ENCODE measurements at regions not wholly inside any gene's neighbourhood (a gene's known extent, or its start where the extent isn't known, plus 50 kb on each side); places are given as distances from the start of the nearest gene placed in this dataset.
A peak's percentile ranks its signal among the peaks of the same experiment; 100 is the strongest.
"Not testable (repeated sequence)": the region's sequence is repeated elsewhere in the genome, so short reads cannot be mapped to it uniquely, and the experiment has no call there.

DNA sequence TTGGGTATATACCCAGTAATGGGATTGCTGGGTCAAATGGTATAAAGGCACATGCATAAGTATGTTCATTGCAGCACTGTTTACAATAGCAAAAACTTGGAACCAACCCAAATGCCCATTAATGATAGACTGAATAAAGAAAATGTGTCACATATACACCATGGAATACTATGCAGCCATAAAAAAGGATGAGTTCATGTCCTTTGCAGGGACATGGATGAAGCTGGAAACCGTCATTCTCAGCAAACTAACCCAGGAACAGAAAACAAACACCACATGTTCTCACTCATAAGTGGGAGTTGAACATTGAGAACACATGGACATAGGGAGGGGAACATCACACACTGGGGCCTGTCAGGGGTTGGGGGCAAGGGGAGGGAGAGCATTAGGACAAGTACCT, 224.5 kb upstream of the KIAA1217 start:
- not testable (repeated sequence) for H3K9ac ChIP-seq (ENCODE audit: low read depth, low read length); H3K27me3 ChIP-seq (ENCODE audit: insufficient read depth, low read length); H3K36me3 ChIP-seq (ENCODE audit: insufficient read depth, low read length); H3K9me3 ChIP-seq (ENCODE audit: insufficient read depth, low read depth, low read length); H3K27ac ChIP-seq (ENCODE audit: low read depth, low read length); H3K4me3 ChIP-seq (ENCODE audit: low read length); H3K4me1 ChIP-seq (ENCODE audit: insufficient read depth, low read length)
- no CpG with 5 or more reads among the region's 1 CpG for WGBS

DNA sequence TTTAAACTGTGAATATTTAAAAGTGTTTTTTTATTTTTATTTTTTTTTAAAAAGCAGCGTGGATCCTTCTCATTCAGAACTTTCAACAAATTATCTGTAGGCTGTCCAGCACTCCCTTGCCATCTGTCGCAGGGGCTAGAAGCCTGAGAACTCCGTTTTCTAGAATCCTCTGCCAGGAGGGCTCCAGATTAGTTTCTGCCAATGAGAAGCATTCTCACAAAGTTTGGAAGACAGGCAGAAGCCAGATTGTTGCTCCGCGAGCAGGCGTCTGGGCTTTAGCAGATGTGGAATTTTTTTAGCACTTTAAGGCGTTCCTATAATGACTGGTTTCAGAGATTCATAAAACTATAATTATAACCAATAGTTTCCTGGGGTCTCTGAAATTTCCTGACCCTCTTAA, 220.9 kb upstream of the KIAA1217 start:
- H3K9ac ChIP-seq (ENCODE audit: low read depth, low read length): no peak overlapping the region
- H3K27me3 ChIP-seq (ENCODE audit: insufficient read depth, low read length): no peaks in the 10 kb centered on the region
- no peak overlapping the region for H3K27ac ChIP-seq (ENCODE audit: low read depth, low read length)
- 95% methylated on average over 7 of the region's 7 CpGs for whole genome bisulfite sequencing
- no peaks in the 10 kb centered on the region for H3K9me3 ChIP-seq (ENCODE audit: insufficient read depth, low read depth, low read length)
- no peaks in the 10 kb centered on the region for H3K36me3 ChIP-seq (ENCODE audit: insufficient read depth, low read length)
- H3K4me3 ChIP-seq (ENCODE audit: low read length): no peak overlapping the region
- no peaks in the 10 kb centered on the region for H3K4me1 ChIP-seq (ENCODE audit: insufficient read depth, low read length)

DNA sequence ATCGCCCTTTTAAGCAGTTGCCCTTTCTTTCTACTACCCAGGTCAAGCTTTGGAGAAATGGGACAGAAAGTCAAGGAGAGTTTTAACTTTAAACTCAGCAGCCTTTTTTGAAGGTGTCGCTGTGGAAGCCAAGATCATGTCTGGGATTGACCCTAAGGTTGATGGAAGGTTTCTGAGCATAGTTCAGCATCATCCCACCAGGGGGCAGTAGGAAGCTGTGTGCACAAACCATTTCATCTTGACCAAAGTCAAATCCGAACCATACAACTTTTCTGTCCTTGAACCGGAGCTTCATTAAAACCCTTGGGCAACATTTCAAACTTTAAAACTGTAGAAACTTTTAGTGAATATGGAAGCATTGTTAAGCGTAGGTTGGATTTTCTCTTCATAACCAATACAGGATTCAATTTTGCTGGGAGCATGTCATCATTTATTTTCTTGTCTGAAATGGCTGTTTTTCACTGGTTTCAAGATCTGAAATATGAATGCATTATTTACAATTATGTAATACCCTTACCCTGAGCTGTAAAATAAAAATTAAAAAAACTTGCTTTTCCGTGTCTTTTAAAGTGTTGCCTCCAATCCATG, 214.4 kb upstream of the KIAA1217 start:
- H3K27ac ChIP-seq (ENCODE audit: low read depth, low read length): no peak overlapping the region
- no peaks in the 10 kb centered on the region for H3K4me1 ChIP-seq (ENCODE audit: insufficient read depth, low read length)
- no peak overlapping the region for H3K9ac ChIP-seq (ENCODE audit: low read depth, low read length)
- 76% methylated on average over 5 of the region's 6 CpGs for WGBS
- H3K36me3 ChIP-seq (ENCODE audit: insufficient read depth, low read length): no peaks in the 10 kb centered on the region
- H3K27me3 ChIP-seq (ENCODE audit: insufficient read depth, low read length): no peaks in the 10 kb centered on the region
- no peaks in the 10 kb centered on the region for H3K9me3 ChIP-seq (ENCODE audit: insufficient read depth, low read depth, low read length)
- H3K4me3 ChIP-seq (ENCODE audit: low read length): no peak overlapping the region

DNA sequence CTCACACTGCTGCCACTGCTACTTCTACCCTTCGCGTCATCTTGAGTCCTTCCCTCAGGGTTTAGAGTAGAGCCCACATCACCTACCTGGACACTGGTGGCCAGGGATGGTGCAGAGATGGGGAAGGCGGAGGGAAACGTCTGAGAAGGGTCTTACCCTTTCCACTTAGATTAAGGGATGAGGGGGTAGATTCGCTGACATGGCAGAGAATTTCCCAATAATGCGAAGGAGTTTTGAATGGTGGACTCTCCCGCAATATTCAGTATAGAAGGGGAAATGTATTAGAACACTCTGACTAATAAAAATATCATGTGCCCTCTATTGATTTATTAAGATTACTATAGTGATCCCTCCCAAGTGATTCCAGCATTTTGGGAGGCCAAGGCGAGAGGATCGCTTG, 209.5 kb upstream of the KIAA1217 start:
- H3K9me3 ChIP-seq (ENCODE audit: insufficient read depth, low read depth, low read length): no peaks in the 10 kb centered on the region
- H3K4me1 ChIP-seq (ENCODE audit: insufficient read depth, low read length): no peaks in the 10 kb centered on the region
- H3K36me3 ChIP-seq (ENCODE audit: insufficient read depth, low read length): no peaks in the 10 kb centered on the region
- no peaks in the 10 kb centered on the region for H3K27me3 ChIP-seq (ENCODE audit: insufficient read depth, low read length)
- H3K27ac ChIP-seq (ENCODE audit: low read depth, low read length): no peak overlapping the region
- no peak overlapping the region for H3K9ac ChIP-seq (ENCODE audit: low read depth, low read length)
- H3K4me3 ChIP-seq (ENCODE audit: low read length): no peak overlapping the region
- WGBS: 100% methylated on average over 9 of the region's 9 CpGs

DNA sequence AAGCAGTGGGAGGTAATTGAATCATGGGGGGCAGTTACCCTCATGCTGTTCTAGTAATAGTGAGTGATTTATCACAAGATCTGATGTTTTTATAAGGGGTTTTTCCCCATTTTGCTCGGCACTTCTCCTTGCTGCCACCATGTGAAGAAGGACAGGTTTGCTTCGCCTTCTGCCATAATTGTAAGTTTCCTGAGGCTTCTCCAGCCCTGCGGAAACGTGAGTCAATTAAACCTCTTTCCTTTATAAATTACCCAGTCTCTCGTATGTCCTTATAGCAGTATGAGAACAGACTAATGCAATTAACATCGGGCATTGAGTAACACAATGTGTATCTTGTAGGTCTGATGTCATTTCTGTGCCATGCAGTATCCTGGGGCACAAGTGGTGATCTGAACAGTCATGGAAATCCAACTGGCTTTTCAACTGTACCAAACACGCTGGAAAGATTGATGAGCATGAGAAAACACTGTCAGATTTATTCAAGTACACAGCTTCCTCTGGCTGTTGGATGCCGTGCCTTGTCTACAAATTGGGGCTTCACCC, 208.6 kb upstream of the KIAA1217 start:
- no peaks in the 10 kb centered on the region for H3K36me3 ChIP-seq (ENCODE audit: insufficient read depth, low read length)
- H3K9ac ChIP-seq (ENCODE audit: low read depth, low read length): no peak overlapping the region
- H3K27me3 ChIP-seq (ENCODE audit: insufficient read depth, low read length): no peaks in the 10 kb centered on the region
- 81% methylated on average over 8 of the region's 8 CpGs for WGBS
- H3K4me3 ChIP-seq (ENCODE audit: low read length): no peak overlapping the region
- H3K9me3 ChIP-seq (ENCODE audit: insufficient read depth, low read depth, low read length): no peaks in the 10 kb centered on the region
- no peaks in the 10 kb centered on the region for H3K4me1 ChIP-seq (ENCODE audit: insufficient read depth, low read length)
- H3K27ac ChIP-seq (ENCODE audit: low read depth, low read length): no peak overlapping the region

DNA sequence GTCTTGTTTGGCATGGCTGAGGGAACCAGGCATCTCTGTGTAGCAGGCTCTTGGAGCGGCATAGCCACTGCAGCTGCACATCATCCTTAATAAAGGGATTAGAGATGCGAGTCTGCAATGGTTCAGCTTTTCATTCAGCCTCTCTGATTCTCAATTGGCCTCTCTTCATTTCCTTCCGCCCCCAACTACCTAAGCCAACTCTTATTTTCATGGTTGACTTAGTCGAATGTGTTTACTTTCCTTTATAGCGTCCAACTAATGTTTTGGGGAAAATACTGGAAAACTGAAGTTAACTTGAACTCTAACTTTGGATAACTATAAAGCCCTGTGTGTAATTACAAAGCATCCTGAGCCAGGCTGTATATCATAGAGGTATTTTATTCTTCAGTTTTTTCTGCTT, 202.2 kb upstream of the KIAA1217 start:
- Histone ChIP-seq H3K27me3 (ENCODE audit: insufficient read depth, low read length) (no peaks in the 10 kb centered on the region), H3K4me3 (ENCODE audit: low read length) (no peak overlapping the region), H3K4me1 (ENCODE audit: insufficient read depth, low read length) (peaks cover 17% of the 10 kb centered on the region; the same call in 1 of the 2 replicates), H3K9me3 (ENCODE audit: insufficient read depth, low read depth, low read length) (no peaks in the 10 kb centered on the region), H3K27ac (ENCODE audit: low read depth, low read length) (no peak overlapping the region), H3K36me3 (ENCODE audit: insufficient read depth, low read length) (no peaks in the 10 kb centered on the region), H3K9ac (ENCODE audit: low read depth, low read length) (no peak overlapping the region)
- 89% methylated on average over 5 of the region's 5 CpGs for WGBS

DNA sequence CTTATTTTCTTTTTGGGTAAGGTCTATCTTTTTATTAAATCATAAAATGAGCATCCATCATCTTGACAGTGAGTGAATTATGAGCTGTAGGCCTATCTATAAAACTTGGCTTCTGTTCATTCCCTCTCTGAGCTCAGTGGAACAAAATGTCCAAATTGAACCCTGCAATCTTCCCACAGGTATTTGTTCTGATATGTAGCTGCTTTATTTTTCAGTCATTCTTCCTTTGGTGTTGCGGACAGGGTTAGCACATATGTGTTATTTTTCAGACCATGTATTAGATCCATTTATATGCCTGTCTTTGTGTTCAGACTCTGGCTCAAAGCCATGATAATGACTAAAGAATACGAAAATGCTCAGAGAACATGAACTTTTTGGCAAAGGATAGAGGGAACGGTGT, 201.6 kb upstream of the KIAA1217 start:
- no peak overlapping the region for H3K27ac ChIP-seq (ENCODE audit: low read depth, low read length)
- H3K4me3 ChIP-seq (ENCODE audit: low read length): no peak overlapping the region
- H3K27me3 ChIP-seq (ENCODE audit: insufficient read depth, low read length): no peaks in the 10 kb centered on the region
- H3K36me3 ChIP-seq (ENCODE audit: insufficient read depth, low read length): no peaks in the 10 kb centered on the region
- no peaks in the 10 kb centered on the region for H3K9me3 ChIP-seq (ENCODE audit: insufficient read depth, low read depth, low read length)
- H3K4me1 ChIP-seq (ENCODE audit: insufficient read depth, low read length): peaks cover 23% of the 10 kb centered on the region; the same call in 1 of the 2 replicates
- 98% methylated on average over 3 of the region's 3 CpGs for WGBS
- no peak overlapping the region for H3K9ac ChIP-seq (ENCODE audit: low read depth, low read length)

DNA sequence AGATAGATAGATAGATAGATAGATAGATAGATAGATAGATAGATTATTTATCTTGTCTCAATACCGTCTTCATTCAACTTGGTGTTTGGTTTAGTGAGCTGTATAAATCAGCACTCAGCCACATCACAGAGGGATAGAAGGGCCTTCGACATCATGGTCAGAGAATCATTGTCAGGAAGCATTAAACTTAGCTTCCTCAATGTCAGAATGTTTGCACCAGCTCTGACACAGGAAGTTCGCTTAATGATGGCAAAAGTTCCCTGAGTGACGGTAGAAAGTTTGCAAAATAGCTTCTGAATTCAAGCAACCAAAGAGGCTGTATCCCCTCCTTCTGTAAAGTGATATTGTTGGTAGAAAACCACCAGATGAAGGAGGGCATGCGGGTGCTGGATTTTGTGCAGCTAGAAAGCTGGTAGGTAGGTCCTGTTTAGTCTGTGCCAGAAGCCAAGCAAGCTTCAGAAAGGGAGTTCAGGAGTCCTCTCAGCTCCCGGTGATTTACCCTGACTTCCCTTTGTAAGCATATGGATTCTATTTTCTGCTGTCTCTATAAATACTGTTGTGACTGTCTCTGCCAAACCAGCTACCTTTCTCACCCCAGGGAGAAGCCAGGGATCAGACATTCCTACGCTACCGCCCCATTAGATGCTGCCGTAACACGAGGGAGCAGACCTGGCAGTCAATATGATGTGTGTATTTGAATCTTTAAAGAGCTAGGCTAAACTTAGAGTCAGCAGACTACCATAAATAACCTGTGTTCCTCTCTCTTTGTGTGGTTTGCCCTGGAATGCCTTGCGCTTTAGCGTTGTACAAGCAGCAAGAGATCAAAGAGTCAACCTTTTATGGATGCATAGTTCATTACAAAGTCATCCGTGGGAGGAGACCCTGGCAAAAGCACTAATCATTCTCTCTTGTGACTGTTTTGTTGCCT, 200.5 kb upstream of the KIAA1217 start:
- Histone ChIP-seq H3K9ac (ENCODE audit: low read depth, low read length) (peak overlapping the region; percentile 11; the same call in 1 of the 2 replicates), H3K9me3 (ENCODE audit: insufficient read depth, low read depth, low read length) (no peaks in the 10 kb centered on the region), H3K27ac (ENCODE audit: low read depth, low read length) (no peak overlapping the region; the same call in 1 of the 2 replicates), H3K36me3 (ENCODE audit: insufficient read depth, low read length) (no peaks in the 10 kb centered on the region), H3K27me3 (ENCODE audit: insufficient read depth, low read length) (no peaks in the 10 kb centered on the region), H3K4me1 (ENCODE audit: insufficient read depth, low read length) (peaks cover 30% of the 10 kb centered on the region; the same call in 1 of the 2 replicates), H3K4me3 (ENCODE audit: low read length) (no peak overlapping the region)
- 63% methylated on average over 13 of the region's 13 CpGs for WGBS

DNA sequence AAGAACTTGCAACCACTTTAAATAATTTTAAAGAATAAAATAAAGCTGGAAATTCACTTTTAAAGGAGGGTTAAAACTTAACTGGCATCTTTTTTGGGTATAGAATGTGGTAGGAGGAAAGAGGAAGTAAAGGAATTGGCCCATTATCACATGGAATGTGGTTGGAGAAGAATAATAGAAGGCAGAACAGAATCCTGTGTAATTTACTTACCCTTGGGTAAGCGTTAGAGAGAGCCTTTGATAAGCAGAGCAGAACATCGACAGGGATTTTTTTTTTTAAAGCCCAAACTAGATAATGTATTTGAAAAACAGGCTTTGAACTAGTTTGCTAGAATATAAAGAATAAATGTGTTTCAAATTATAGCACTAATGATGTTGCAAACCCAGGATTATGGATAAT, 199.8 kb upstream of the KIAA1217 start:
- H3K4me1 ChIP-seq (ENCODE audit: insufficient read depth, low read length): peaks cover 30% of the 10 kb centered on the region; the same call in 1 of the 2 replicates

DNA sequence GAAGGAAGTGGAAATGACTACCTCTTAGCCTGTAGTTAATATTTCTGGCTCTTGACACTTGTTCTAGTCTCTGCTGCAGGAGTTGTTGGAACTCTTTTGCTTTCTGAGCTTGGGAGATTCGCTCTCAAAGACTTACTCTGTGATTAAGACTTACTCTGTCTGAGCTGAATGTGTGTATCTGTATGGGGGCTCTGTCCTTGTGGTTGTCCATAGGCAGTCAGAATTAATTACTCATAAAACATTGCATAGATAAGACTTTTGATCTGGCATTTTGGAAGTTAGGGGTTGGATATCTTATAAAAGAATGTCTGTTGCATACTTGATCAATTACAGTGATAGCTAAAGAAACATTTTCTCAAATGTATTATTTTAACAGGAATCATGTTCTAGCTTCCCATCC, 199.2 kb upstream of the KIAA1217 start:
- Histone ChIP-seq H3K4me1 (ENCODE audit: insufficient read depth, low read length) (peaks cover 30% of the 10 kb centered on the region; the same call in 1 of the 2 replicates), H3K9ac (ENCODE audit: low read depth, low read length) (no peak overlapping the region), H3K9me3 (ENCODE audit: insufficient read depth, low read depth, low read length) (no peaks in the 10 kb centered on the region), H3K36me3 (ENCODE audit: insufficient read depth, low read length) (no peaks in the 10 kb centered on the region), H3K27me3 (ENCODE audit: insufficient read depth, low read length) (no peaks in the 10 kb centered on the region), H3K4me3 (ENCODE audit: low read length) (no peak overlapping the region), H3K27ac (ENCODE audit: low read depth, low read length) (no peak overlapping the region)
- WGBS: 100% methylated on average over 1 of the region's 1 CpG

More for the DNA sequence above, 199.8 kb upstream of the KIAA1217 start:
- H3K9ac ChIP-seq (ENCODE audit: low read depth, low read length): no peak overlapping the region
- no peaks in the 10 kb centered on the region for H3K27me3 ChIP-seq (ENCODE audit: insufficient read depth, low read length)
- no peaks in the 10 kb centered on the region for H3K36me3 ChIP-seq (ENCODE audit: insufficient read depth, low read length)
- H3K4me3 ChIP-seq (ENCODE audit: low read length): no peak overlapping the region
- WGBS: 49% methylated on average over 2 of the region's 2 CpGs
- no peaks in the 10 kb centered on the region for H3K9me3 ChIP-seq (ENCODE audit: insufficient read depth, low read depth, low read length)
- no peak overlapping the region; the same call in 1 of the 2 replicates for H3K27ac ChIP-seq (ENCODE audit: low read depth, low read length)

DNA sequence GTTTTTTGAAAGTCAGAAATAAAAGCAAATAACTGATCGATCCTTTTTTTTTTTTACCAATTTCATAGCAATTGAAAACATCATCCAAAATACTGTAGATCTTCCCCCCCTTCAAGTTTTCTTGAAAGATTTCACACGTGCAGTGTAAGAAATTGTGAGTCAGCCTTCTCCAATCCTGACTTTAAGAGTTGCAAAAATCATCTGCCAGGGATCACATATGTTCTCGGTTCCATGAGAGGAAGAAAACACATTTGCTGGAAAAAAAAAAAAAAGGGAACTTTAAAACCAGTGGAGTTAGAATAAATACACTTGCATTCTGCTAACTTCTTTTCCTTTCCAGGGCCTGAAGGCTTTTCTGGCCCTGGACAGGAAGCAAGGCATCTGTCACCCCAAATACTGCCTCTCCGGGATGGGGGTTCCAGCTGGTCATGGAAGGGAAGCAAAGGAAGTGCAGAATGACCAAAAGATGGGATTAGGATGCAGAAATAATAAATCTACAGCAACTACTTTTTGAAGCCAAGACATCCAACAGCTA, 198.4 kb upstream of the KIAA1217 start:
- Histone ChIP-seq H3K9me3 (ENCODE audit: insufficient read depth, low read depth, low read length) (no peaks in the 10 kb centered on the region), H3K27ac (ENCODE audit: low read depth, low read length) (no peak overlapping the region), H3K36me3 (ENCODE audit: insufficient read depth, low read length) (no peaks in the 10 kb centered on the region), H3K9ac (ENCODE audit: low read depth, low read length) (no peak overlapping the region), H3K4me1 (ENCODE audit: insufficient read depth, low read length) (peaks cover 30% of the 10 kb centered on the region; the same call in 1 of the 2 replicates), H3K27me3 (ENCODE audit: insufficient read depth, low read length) (no peaks in the 10 kb centered on the region), H3K4me3 (ENCODE audit: low read length) (no peak overlapping the region)
- 81% methylated on average over 4 of the region's 4 CpGs for WGBS

All from HUES64 (cell line).